Heart right ventricle (tissue), 16 donors: ENCODE measurements at regions not wholly inside any gene's neighbourhood (a gene's known extent, or its start where the extent isn't known, plus 50 kb on each side); places are given as distances from the start of the nearest gene placed in this dataset.

Experiments
- ATAC-seq, 8 donors: fragments of 200-7000 bp; cut with Tn5 transposase; one replicate each; pipeline ENCODE4 v1.9.1; 2020; ENCODE audit warnings: mild to moderate bottlenecking in 8 of 8, moderate library complexity in 8 of 8, moderate number of reproducible peaks in 1 of 8
- DNase-seq, 2 donors: peaks; one replicate each; pipeline ENCODE4 v3.0.0-alpha.2; 2020
- H3K27ac ChIP-seq, 10 donors: fragments of 200-600 bp; sonication (generic) in 2 of 10; one replicate each; pipeline versions ENCODE4 v1.5.0 to v1.8.0; 2020 to 2022; ENCODE audit warnings: mild to moderate bottlenecking in 3 of 10
- H3K27me3 ChIP-seq, 7 donors: fragments of 200-600 bp; one replicate each; pipeline ENCODE4 v1.8.0; 2021 to 2022; ENCODE audit warnings: mild to moderate bottlenecking in 2 of 7
- H3K36me3 ChIP-seq, 9 donors: fragments of 200-600 bp; sonication (generic) in 1 of 9; one replicate each; pipeline versions ENCODE4 v1.5.0 to v1.8.0; 2020 to 2022; ENCODE audit warnings: mild to moderate bottlenecking in 2 of 9
- H3K4me1 ChIP-seq, 9 donors: fragments of 200-600 bp; sonication (generic) in 1 of 9; one replicate each; pipeline versions ENCODE4 v1.5.0 to v1.8.0; 2020 to 2022; ENCODE audit warnings: mild to moderate bottlenecking in 4 of 9
- H3K4me3 ChIP-seq, 10 donors: fragments of 200-600 bp; sonication (generic) in 2 of 10; one replicate each; pipeline versions ENCODE4 v1.5.0 to v1.8.0; 2020 to 2022; ENCODE audit warnings: mild to moderate bottlenecking in 7 of 10, moderate library complexity in 2 of 10
- H3K9me3 ChIP-seq, 11 donors: fragments of 200-600 bp in 10 of 11; sonication (generic) in 2 of 11; one replicate each; pipeline versions ENCODE4 v1.5.0 to v1.8.0; 2013 to 2022; ENCODE audit warnings: mild to moderate bottlenecking in 2 of 11, control low read depth in 1 of 11, moderate library complexity in 1 of 11
- CTCF ChIP-seq, 9 donors: fragments of 200-600 bp; sonication (generic) in 2 of 9; IDR thresholded peaks; one replicate each; pipeline versions ENCODE4 v1.5.0 to v1.8.0; 2021 to 2022; ENCODE audit warnings: antibody characterized with exemption in 9 of 9, mild to moderate bottlenecking in 5 of 9, moderate library complexity in 1 of 9
- WGBS, 2 donors: extraction: QIAGEN DNeasy Blood & Tissue Kit; methylation state at CpG; one replicate each; pipeline ENCODE4 v1.1.7; 2013; ENCODE audit warnings: inconsistent platforms in 1 of 2; 5-methylcytosine and 5-hydroxymethylcytosine counted together
- intact Hi-C, 10 donors: fragments of 100-400 bp; cut with DNase I; formaldehyde crosslinking; loops; one replicate each; pipeline versions ENCODE4 v1.11.1 to v1.14.2; 2022
- donor health status: Arrhythmogenic right ventricular cardiomyopathy.
- donor health status: ischemic (EF 13 %, LVEDD 7.1; RV severe dilation, severe dysfunction).
- donor health status: healthy with polysubstance abuse.
- donor health status: DM: no; HTN: yes; CAD: no.
- donor health status: DM: no; HTN: no; CAD: no.
- donor health status: ischemic (EF 25% LVEDD 6.9; RV normal size, moderate dysfunction).
- donor health status: ischemic (EF 25% LVEDD 5.7; RV mildly dilated, moderate dysfunction).
- donor health status: healthy.
- donor health status: DM: yes; HTN: yes; CAD: no.
- donor health status: Ischemic cardiomyopathy.
- donor health status: ischemic (EF 35%, LVEDD 5.7; RV mildly dilated, moderate dysfunction).
- donor health status: nonischemic (EF 11% LVEDD 7.7; RV severe dilation, severe dysfunction).
- donor health status: DM: yes; HTN: yes; CAD: no.
- donor health status: PGD.
- donor health status: ischemic (EF 29% LVEDD 5.4; RV normal size, mild dysfunction).
- donor health status: nonischemic (EF 23%, LVEDD 6.1; RV moderate dilation, normal function).

- H3K4me1 ChIP-seq: peaks cover 0 to 13% (median 3%) of the 10 kb centered on the region in 9 donors
- H3K36me3 ChIP-seq: no peaks in the 10 kb centered on the region
- DNase-seq (no peak), ATAC-seq (no peak)
- no peak overlapping the region for H3K27ac ChIP-seq
- H3K4me3 ChIP-seq: no peak overlapping the region
- WGBS, 2 donors: 81 to 86% methylated on average over 2 of the region's 2 CpGs
- peaks cover 0 to 10% (median 0%) of the 10 kb centered on the region in 7 donors for H3K27me3 ChIP-seq
- TF ChIP-seq CTCF (IDR thresholded peaks at IDR 0.05): no peak
- H3K9me3 ChIP-seq: peaks cover 0 to 3% (median 0%) of the 10 kb centered on the region in 11 donors
- intact Hi-C loops: no loop called here
Observed at GRCh38 chr11:70012134-70012733, 65.9 kb upstream of the ANO1 start.

- no peak for TF ChIP-seq CTCF (IDR thresholded peaks at IDR 0.05)
- no peak overlapping the region for H3K4me3 ChIP-seq
- 88 to 90% methylated on average over 11 of the region's 11 CpGs for WGBS, 2 donors
- intact Hi-C loops: no loop called here
- H3K36me3 ChIP-seq: no peaks in the 10 kb centered on the region
- no peak overlapping the region for H3K27ac ChIP-seq
- peaks cover 0 to 29% (median 3%) of the 10 kb centered on the region in 9 donors for H3K4me1 ChIP-seq
- peaks cover 0 to 10% (median 0%) of the 10 kb centered on the region in 7 donors for H3K27me3 ChIP-seq
- no peak for DNase-seq
- no peaks in the 10 kb centered on the region for H3K9me3 ChIP-seq
- ATAC-seq: no peak
Observed at GRCh38 chr11:70014291-70014690, 63.8 kb upstream of the ANO1 start.

- WGBS, 2 donors: 51 to 58% methylated on average over 14 of the region's 14 CpGs
- Histone ChIP-seq H3K36me3 (no peaks in the 10 kb centered on the region), H3K27me3 (peaks cover 0 to 6% (median 0%) of the 10 kb centered on the region in 7 donors), H3K4me3 (no peak overlapping the region), H3K27ac (peak overlapping the region in 5 of 10 donors; percentile 6 to 59 (median 42)), H3K9me3 (no peaks in the 10 kb centered on the region), H3K4me1 (peaks cover 0 to 47% (median 12%) of the 10 kb centered on the region in 9 donors)
- TF ChIP-seq CTCF (IDR thresholded peaks at IDR 0.05): no peak
- no peak for DNase-seq
- ATAC-seq: no peak
- intact Hi-C loops: no loop called here
Observed at GRCh38 chr11:70016666-70017367, 61.3 kb upstream of the ANO1 start.

- Histone ChIP-seq H3K4me3 (no peak overlapping the region), H3K27me3 (peaks cover 0 to 6% (median 0%) of the 10 kb centered on the region in 7 donors), H3K4me1 (peaks cover 0 to 47% (median 12%) of the 10 kb centered on the region in 9 donors), H3K9me3 (peaks cover 0 to 13% (median 0%) of the 10 kb centered on the region in 11 donors), H3K36me3 (no peaks in the 10 kb centered on the region), H3K27ac (peak overlapping the region in 6 of 10 donors; percentile 13 to 90 (median 38))
- TF ChIP-seq CTCF (IDR thresholded peaks at IDR 0.05): no peak
- intact Hi-C loops: no loop called here
- 77% methylated on average over 6 of the region's 6 CpGs for WGBS, 2 donors
- no peak for ATAC-seq
- DNase-seq: no peak
Observed at GRCh38 chr11:70018816-70019215, 59.3 kb upstream of the ANO1 start.
